ENCODE measurements at regions not wholly inside any gene's neighbourhood (a gene's known extent, or its start where the extent isn't known, plus 50 kb on each side); places are given as distances from the start of the nearest gene placed in this dataset.

- Histone ChIP-seq H2BK5ac (ENCODE audit: low read depth, low read length) (peak overlapping the region; percentile 5; the same call in 1 of the 2 replicates), H3K4me2 (ENCODE audit: insufficient read depth in 1 of 2, low read depth in 2 of 2, low read length in 2 of 2) (no peak overlapping the region), H3K79me2 (ENCODE audit: control insufficient read depth in 1 of 2, insufficient read depth in 2 of 2, low read length in 2 of 2) (no peaks in the 10 kb centered on the region), H3K36me3 (ENCODE audit: control insufficient read depth in 2 of 4, insufficient read depth in 4 of 4, low read length in 3 of 4) (no peaks in the 10 kb centered on the region), H2AFZ (ENCODE audit: low read length) (no peak overlapping the region), H4K20me1 (replicated peaks in 1 of 2; ENCODE audit: control insufficient read depth in 1 of 2, insufficient read depth in 2 of 2, low read length in 2 of 2) (no peaks in the 10 kb centered on the region), H4K5ac (ENCODE audit: insufficient read length, low read depth, low read length) (no peak overlapping the region), H3K4me1 (replicated peaks in 1 of 4; ENCODE audit: control insufficient read depth in 3 of 4, insufficient read depth in 4 of 4, low read length in 3 of 4) (no peaks in the 10 kb centered on the region; a peak in 1 of 7 replicates), H2BK20ac (ENCODE audit: low read length) (no peak overlapping the region), H2AK5ac (ENCODE audit: low read depth, low read length) (no peak overlapping the region), H4K91ac (replicated peaks; ENCODE audit: insufficient read length, low read length) (no peak overlapping the region), H3K18ac (ENCODE audit: extremely low read depth, low read length) (no peak overlapping the region), H3K14ac (ENCODE audit: insufficient read length) (no peak overlapping the region), H2BK120ac (replicated peaks; ENCODE audit: low read depth, low read length) (no peak overlapping the region), H3K4me3 (ENCODE audit: extremely low read depth in 1 of 4, insufficient read depth in 2 of 4, low read depth in 3 of 4, low read length in 4 of 4) (no peak overlapping the region), H3K4ac (replicated peaks; ENCODE audit: insufficient read length, low read depth, low read length) (no peak overlapping the region), H3K56ac (replicated peaks; ENCODE audit: insufficient read length, low read depth, low read length) (no peak overlapping the region), H3K79me1 (ENCODE audit: low read depth, low read length) (no peaks in the 10 kb centered on the region), H3K23ac (ENCODE audit: insufficient read length) (no peak overlapping the region), H3K9ac (replicated peaks in 1 of 4; ENCODE audit: extremely low read depth in 1 of 4, low read depth in 3 of 4, low read length in 3 of 4) (no peak overlapping the region), H3K9me3 (ENCODE audit: insufficient read depth in 2 of 2, low read depth in 1 of 2, low read length in 1 of 2) (no peaks in the 10 kb centered on the region), H3K27me3 (replicated peaks in 1 of 4; ENCODE audit: control insufficient read depth in 3 of 4, extremely low read depth in 1 of 4, insufficient read depth in 3 of 4, low read length in 3 of 4) (peaks cover 0 to 3% (median 0%) of the 10 kb centered on the region in 4 experiments; a peak in 1 of 7 replicates), H2BK15ac (ENCODE audit: low read length) (no peak overlapping the region), H4K8ac (ENCODE audit: extremely low read depth, insufficient read depth, low read length) (no peak overlapping the region), H3K27ac (ENCODE audit: low read depth, low read length) (no peak overlapping the region), H3K23me2 (ENCODE audit: low read depth, low read length) (no peaks in the 10 kb centered on the region), H2BK12ac (ENCODE audit: low read depth, low read length) (no peak overlapping the region)
- no peak for TF ChIP-seq SP2 (IDR thresholded peaks at IDR 0.05; ENCODE audit: low read length)
- no peak for TF ChIP-seq POLR2A (IDR thresholded peaks at IDR 0.05; ENCODE audit: control extremely low read depth in 1 of 2, low read depth in 2 of 2, low read length in 2 of 2)
- no peak for TF ChIP-seq SRF (IDR thresholded peaks at IDR 0.05; ENCODE audit: low read depth, low read length)
- TF ChIP-seq EP300 (IDR thresholded peaks at IDR 0.05; ENCODE audit: borderline replicate concordance in 1 of 2, low read depth in 2 of 2, low read length in 2 of 2): no peak
- TF ChIP-seq SP4 (IDR thresholded peaks at IDR 0.05; ENCODE audit: low read length): no peak
- WGBS, 2 experiments (ENCODE audit: extremely low coverage in 1 of 2, insufficient coverage in 1 of 2, insufficient read length in 1 of 2, insufficient replicate concordance in 2 of 2, low coverage in 1 of 2, low lambda C conversion rate in 2 of 2, missing lambda C conversion rate in 1 of 2): 95% methylated on average over 11 of the region's 11 CpGs; no CpG with 5 or more reads in 1 of the 2 experiments
- CTCF ChIA-PET (ENCODE audit: partially characterized antibody): interaction anchor here (0.8 to 1.4 kb wide), 3 partner anchors 22 to 224 kb away, joined by 3 to 7 read pairs (median 5); no protein-coding TSS in a partner anchor
- POLR2A ChIA-PET (ENCODE audit: partially characterized antibody): no interaction called here
- DNase-seq (ENCODE audit: low read depth in 1 of 2, low spot score in 2 of 2) (no peak), FAIRE-seq (no peak)
Measured at GRCh38 chr11:69971741-69972140, 106.4 kb upstream of the ANO1 start.
